IMR-90 (cell line): ENCODE measurements at regions not wholly inside any gene's neighbourhood (a gene's known extent, or its start where the extent isn't known, plus 50 kb on each side); places are given as distances from the start of the nearest gene placed in this dataset.

Source experiments
- BHLHE40 ChIP-seq: fragments of 150-350 bp; IDR thresholded peaks from 2 replicates; pipeline ENCODE4 v1.6.1; 2016; ENCODE audit warnings: mild to moderate bottlenecking, low read depth, low read length
- CTCF ChIP-seq: conservative IDR thresholded peaks from 2 replicates; pipeline ENCODE4 v1.5.1; 2012; ENCODE audit warnings: mild to moderate bottlenecking, low read depth, low read length, improper control_type of control experiment
- POLR2A ChIP-seq: IDR thresholded peaks from 2 replicates; pipeline ENCODE4 v1.6.1; 2012; ENCODE audit warnings: mild to moderate bottlenecking, low read depth, low read length
- RFX5 ChIP-seq: IDR thresholded peaks from 2 replicates; pipeline ENCODE4 v1.8.0; 2012; ENCODE audit warnings: low read depth, mild to moderate bottlenecking, low read length, moderate library complexity
- SMC3 ChIP-seq: fragments of 150-350 bp; IDR thresholded peaks from 2 replicates; pipeline ENCODE4 v1.6.1; 2016; ENCODE audit warnings: low read depth, mild to moderate bottlenecking, antibody characterized with exemption, low read length, moderate library complexity
- USF2 ChIP-seq: fragments of 150-350 bp; IDR thresholded peaks from 2 replicates; pipeline ENCODE4 v1.6.1; 2017; ENCODE audit warnings: mild to moderate bottlenecking, antibody characterized with exemption, low read length, low read depth

GRCh38 chr6:169932491-169932890 is 181.1 kb downstream of the ERMARD start:
- TF ChIP-seq CTCF, result no peak
- TF ChIP-seq RFX5, result no peak
- no peak for TF ChIP-seq USF2
- no peak for TF ChIP-seq POLR2A
- TF ChIP-seq SMC3, result no peak
- TF ChIP-seq BHLHE40, result no peak
